ENCODE measurements at regions not wholly inside any gene's neighbourhood (a gene's known extent, or its start where the extent isn't known, plus 50 kb on each side); places are given as distances from the start of the nearest gene placed in this dataset.

DNA sequence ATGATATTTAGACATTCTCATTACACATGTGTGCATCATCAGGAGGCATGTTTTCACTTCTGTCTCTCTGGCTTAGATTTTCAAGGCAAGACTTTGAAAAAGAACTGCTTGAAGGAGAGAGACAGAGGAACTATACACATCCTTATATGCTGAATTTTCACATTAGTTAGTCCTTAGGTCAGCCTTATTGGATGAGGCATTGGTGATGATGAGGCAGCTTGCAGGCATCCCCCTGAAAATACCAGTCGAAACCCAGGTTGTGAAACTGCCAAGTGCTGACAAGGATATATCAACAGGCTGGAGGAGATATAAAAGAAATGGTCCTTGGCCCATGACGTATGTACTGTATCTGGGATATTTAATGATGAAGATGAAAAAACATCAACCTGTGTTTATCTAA lies 297.2 kb upstream of the AADAT start:
- TF ChIP-seq, protein P1, sequence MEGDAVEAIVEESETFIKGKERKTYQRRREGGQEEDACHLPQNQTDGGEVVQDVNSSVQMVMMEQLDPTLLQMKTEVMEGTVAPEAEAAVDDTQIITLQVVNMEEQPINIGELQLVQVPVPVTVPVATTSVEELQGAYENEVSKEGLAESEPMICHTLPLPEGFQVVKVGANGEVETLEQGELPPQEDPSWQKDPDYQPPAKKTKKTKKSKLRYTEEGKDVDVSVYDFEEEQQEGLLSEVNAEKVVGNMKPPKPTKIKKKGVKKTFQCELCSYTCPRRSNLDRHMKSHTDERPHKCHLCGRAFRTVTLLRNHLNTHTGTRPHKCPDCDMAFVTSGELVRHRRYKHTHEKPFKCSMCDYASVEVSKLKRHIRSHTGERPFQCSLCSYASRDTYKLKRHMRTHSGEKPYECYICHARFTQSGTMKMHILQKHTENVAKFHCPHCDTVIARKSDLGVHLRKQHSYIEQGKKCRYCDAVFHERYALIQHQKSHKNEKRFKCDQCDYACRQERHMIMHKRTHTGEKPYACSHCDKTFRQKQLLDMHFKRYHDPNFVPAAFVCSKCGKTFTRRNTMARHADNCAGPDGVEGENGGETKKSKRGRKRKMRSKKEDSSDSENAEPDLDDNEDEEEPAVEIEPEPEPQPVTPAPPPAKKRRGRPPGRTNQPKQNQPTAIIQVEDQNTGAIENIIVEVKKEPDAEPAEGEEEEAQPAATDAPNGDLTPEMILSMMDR (conservative IDR thresholded peaks at IDR 0.05; ENCODE audit: low read depth, low read length): no peak
- TF ChIP-seq EZH2phosphoT487 (IDR thresholded peaks at IDR 0.05; ENCODE audit: borderline replicate concordance, low read length) (no peak), EZH2 (IDR thresholded peaks at IDR 0.05; ENCODE audit: low read length, unreplicated experiment) (no peak)
